Trophoblast cell (in vitro differentiated cells and primary cell): ENCODE measurements at regions not wholly inside any gene's neighbourhood (a gene's known extent, or its start where the extent isn't known, plus 50 kb on each side); places are given as distances from the start of the nearest gene placed in this dataset.

Source experiments
- DNase-seq, 2 donors: peaks; one replicate each; pipeline ENCODE4 v3.0.0-alpha.2; 2016
- H2AFZ ChIP-seq: 2 replicates; pipeline ENCODE4 v1.6.1; 2013; ENCODE audit warnings: low read length, moderate library complexity, mild to moderate bottlenecking; ENCODE audit not compliant: insufficient read depth, poor library complexity
- H2AK5ac ChIP-seq: 2 replicates; pipeline ENCODE4 v1.6.1; 2013; ENCODE audit warnings: mild to moderate bottlenecking, low read length
- H2BK120ac ChIP-seq: 2 replicates; pipeline ENCODE4 v1.6.1; 2013; ENCODE audit warnings: low read length, mild to moderate bottlenecking, moderate library complexity; ENCODE audit not compliant: insufficient read depth, poor library complexity
- H2BK12ac ChIP-seq: 2 replicates; pipeline ENCODE4 v1.6.1; 2013; ENCODE audit warnings: mild to moderate bottlenecking, low read length, moderate library complexity
- H2BK5ac ChIP-seq: 2 replicates; pipeline ENCODE4 v1.6.1; 2013; ENCODE audit warnings: low read length, low read depth, moderate library complexity, mild to moderate bottlenecking; ENCODE audit not compliant: poor library complexity
- H3K14ac ChIP-seq: 2 replicates; pipeline ENCODE4 v1.6.1; 2013; ENCODE audit warnings: mild to moderate bottlenecking, low read length
- H3K18ac ChIP-seq: 2 replicates; pipeline ENCODE4 v1.6.1; 2013; ENCODE audit warnings: mild to moderate bottlenecking, low read length
- H3K23ac ChIP-seq: 2 replicates; pipeline ENCODE4 v1.6.1; 2013; ENCODE audit warnings: low read length
- H3K27ac ChIP-seq: 2 replicates; pipeline ENCODE4 v1.5.1; 2013; ENCODE audit warnings: low read depth, mild to moderate bottlenecking, inconsistent platforms, low read length, moderate library complexity
- H3K27me3 ChIP-seq: 2 replicates; pipeline ENCODE4 v1.6.1; 2013; ENCODE audit warnings: inconsistent platforms, mild to moderate bottlenecking, low read length, moderate library complexity; ENCODE audit not compliant: insufficient read depth
- H3K36me3 ChIP-seq, 2 experiments: 1 replicate in 1 of 2; 2 replicates in 1 of 2; pipeline ENCODE4 v1.6.1; 2013; ENCODE audit warnings: low read length in 2 of 2, mild to moderate bottlenecking in 2 of 2, moderate library complexity in 1 of 2; ENCODE audit not compliant: insufficient read depth in 2 of 2, control insufficient read depth in 1 of 2
- H3K4ac ChIP-seq: 2 replicates; pipeline ENCODE4 v1.6.1; 2013; ENCODE audit warnings: low read depth, mild to moderate bottlenecking, low read length, moderate library complexity
- H3K4me1 ChIP-seq, 2 experiments: 1 replicate in 1 of 2; 2 replicates in 1 of 2; pipeline ENCODE4 v1.6.1; 2013; ENCODE audit warnings: low read length in 2 of 2, mild to moderate bottlenecking in 2 of 2, moderate library complexity in 1 of 2; ENCODE audit not compliant: insufficient read depth in 2 of 2, control insufficient read depth in 1 of 2
- H3K4me2 ChIP-seq: 2 replicates; pipeline ENCODE4 v1.6.1; 2013; ENCODE audit warnings: inconsistent platforms, mild to moderate bottlenecking, low read length, moderate library complexity
- H3K4me3 ChIP-seq: 2 replicates; pipeline ENCODE4 v1.5.1; 2013; ENCODE audit warnings: mild to moderate bottlenecking, low read depth, low read length, inconsistent platforms
- H3K79me1 ChIP-seq: one replicate; pipeline ENCODE4 v1.6.1; 2013; ENCODE audit warnings: low read length
- H3K79me2 ChIP-seq: 2 replicates; pipeline ENCODE4 v1.6.1; 2013; ENCODE audit warnings: low read length, mild to moderate bottlenecking; ENCODE audit not compliant: control insufficient read depth, insufficient read depth, poor library complexity
- H3K9ac ChIP-seq: 2 replicates; pipeline ENCODE4 v1.6.1; 2013; ENCODE audit warnings: mild to moderate bottlenecking, low read length
- H3K9me3 ChIP-seq: 2 replicates; pipeline ENCODE4 v1.6.1; 2013; ENCODE audit warnings: low read depth, mild to moderate bottlenecking, control low read depth, inconsistent platforms, low read length; ENCODE audit not compliant: insufficient read depth
- H4K12ac ChIP-seq: 2 replicates; pipeline ENCODE4 v1.6.1; 2013; ENCODE audit warnings: low read depth, mild to moderate bottlenecking, low read length, moderate library complexity
- H4K8ac ChIP-seq: 2 replicates; pipeline ENCODE4 v1.6.1; 2013; ENCODE audit warnings: low read depth, mild to moderate bottlenecking, low read length, moderate library complexity
- H4K91ac ChIP-seq: one replicate; pipeline ENCODE4 v1.6.1; 2013; ENCODE audit warnings: low read depth, mild to moderate bottlenecking, low read length, moderate library complexity
- whole genome bisulfite sequencing: extraction: QIAGEN DNeasy Blood & Tissue Kit; methylation state at CpG from one replicate; pipeline ENCODE4 v1.1.7; 2013; ENCODE audit warnings: missing lambda C conversion rate; ENCODE audit not compliant: insufficient read length, insufficient coverage; ENCODE audit errors: extremely low coverage; 5-methylcytosine and 5-hydroxymethylcytosine counted together

DNA sequence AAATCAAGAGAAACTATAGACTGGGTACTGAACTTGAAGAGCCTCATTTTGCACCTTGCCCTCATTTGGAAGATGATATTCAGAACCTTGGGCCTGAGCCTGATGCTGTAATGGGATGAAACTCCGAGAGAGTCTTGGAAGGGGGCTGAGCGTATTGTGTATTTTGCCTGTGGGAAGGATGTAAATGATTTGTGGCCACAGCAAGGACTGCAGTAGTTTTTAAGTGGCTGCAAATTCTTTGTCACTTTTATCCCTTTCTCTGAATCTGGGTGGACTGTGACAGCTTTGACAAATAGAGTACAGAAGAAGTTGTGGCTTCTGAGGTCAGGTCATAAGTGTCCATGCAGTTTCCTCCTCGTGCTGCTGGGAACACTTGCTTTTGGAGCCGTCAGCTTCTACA lies 221.2 kb downstream of the ADRA2A start:
- no peaks in the 10 kb centered on the region for H3K27me3 ChIP-seq
- H3K4me3 ChIP-seq: no peak overlapping the region
- peaks cover 0 to 2% of the 10 kb centered on the region in 2 experiments for H3K36me3 ChIP-seq
- no peak overlapping the region for H3K4me2 ChIP-seq
- no peak overlapping the region for H3K14ac ChIP-seq
- no peak overlapping the region for H4K12ac ChIP-seq
- H2BK5ac ChIP-seq: no peak overlapping the region
- H2BK12ac ChIP-seq: peak overlapping the region; percentile 5
- H3K4ac ChIP-seq: no peak overlapping the region
- H3K9ac ChIP-seq: no peak overlapping the region
- no peak overlapping the region for H3K18ac ChIP-seq
- no peaks in the 10 kb centered on the region for H3K79me2 ChIP-seq
- no peak overlapping the region for H2AK5ac ChIP-seq
- peak overlapping the region; percentile 77 for H3K27ac ChIP-seq
- no peak overlapping the region for H2AFZ ChIP-seq
- no peak for DNase-seq
- no peak overlapping the region for H2BK120ac ChIP-seq
- peaks cover 2% of the 10 kb centered on the region for H3K79me1 ChIP-seq
- WGBS: no CpG with 5 or more reads among the region's 4 CpGs
- no peak overlapping the region for H4K91ac ChIP-seq
- H3K23ac ChIP-seq: no peak overlapping the region
- peaks cover 1% of the 10 kb centered on the region for H3K9me3 ChIP-seq
- H4K8ac ChIP-seq: no peak overlapping the region
- peaks cover 6 to 11% of the 10 kb centered on the region in 2 experiments for H3K4me1 ChIP-seq

DNA sequence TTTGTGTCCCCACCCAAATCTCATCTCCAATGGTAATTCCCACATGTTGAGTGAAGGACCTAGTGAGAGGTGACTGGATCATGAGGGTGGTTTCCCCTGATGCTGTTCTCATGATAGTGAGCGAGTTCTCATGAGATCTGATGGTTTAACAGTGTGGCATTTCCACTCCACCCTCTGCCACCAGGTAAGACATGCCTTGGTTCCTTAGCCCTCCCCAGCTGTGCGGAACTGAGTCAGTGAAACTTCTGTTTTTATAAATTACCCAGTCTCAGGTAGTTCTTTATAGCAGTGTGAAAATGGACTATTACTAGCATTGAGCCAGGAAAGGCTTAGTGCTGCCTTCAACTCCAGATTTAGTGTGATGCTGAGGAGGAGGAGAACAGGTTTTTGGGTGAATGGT lies 222.2 kb downstream of the ADRA2A start:
- H3K9me3 ChIP-seq: peaks cover 1% of the 10 kb centered on the region
- H2BK120ac ChIP-seq: no peak overlapping the region
- H4K91ac ChIP-seq: no peak overlapping the region
- no peak overlapping the region for H3K9ac ChIP-seq
- H3K18ac ChIP-seq: no peak overlapping the region
- H3K14ac ChIP-seq: no peak overlapping the region
- H3K79me1 ChIP-seq: peaks cover 2% of the 10 kb centered on the region
- H3K79me2 ChIP-seq: no peaks in the 10 kb centered on the region
- H3K36me3 ChIP-seq: peaks cover 0 to 2% of the 10 kb centered on the region in 2 experiments
- no peak overlapping the region for H3K27ac ChIP-seq
- no peak overlapping the region for H2BK5ac ChIP-seq
- H2BK12ac ChIP-seq: peak overlapping the region; percentile 35
- H2AK5ac ChIP-seq: no peak overlapping the region
- H4K8ac ChIP-seq: no peak overlapping the region
- H4K12ac ChIP-seq: no peak overlapping the region
- no peak overlapping the region for H3K4ac ChIP-seq
- no peaks in the 10 kb centered on the region for H3K27me3 ChIP-seq
- no peak for DNase-seq
- no CpG with 5 or more reads among the region's 2 CpGs for WGBS
- no peak overlapping the region for H3K23ac ChIP-seq
- no peak overlapping the region for H3K4me3 ChIP-seq
- H3K4me1 ChIP-seq: peaks cover 6 to 13% of the 10 kb centered on the region in 2 experiments
- no peak overlapping the region for H2AFZ ChIP-seq
- no peak overlapping the region for H3K4me2 ChIP-seq

DNA sequence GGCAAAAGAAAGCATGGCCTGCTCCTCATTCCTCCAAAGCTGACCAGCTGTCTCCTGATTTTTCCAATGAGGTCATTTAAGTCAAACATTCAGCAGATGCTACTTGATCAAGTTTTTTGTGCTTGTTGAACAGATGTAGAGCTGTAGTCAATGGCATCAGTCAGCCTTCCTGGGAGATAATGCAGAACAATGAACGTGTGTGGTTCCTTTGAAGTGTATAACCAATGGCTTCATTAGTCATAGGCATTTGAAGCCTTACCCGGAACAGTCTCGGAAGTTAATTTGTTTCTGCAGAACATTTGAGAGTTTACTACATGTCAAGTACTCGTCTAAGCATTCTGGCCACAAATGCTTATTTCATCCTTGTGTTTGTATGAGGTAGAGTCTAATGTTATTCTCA lies 227.1 kb downstream of the ADRA2A start:
- Histone ChIP-seq H3K4me1 (peaks cover 0 to 2% of the 10 kb centered on the region in 2 experiments), H2AFZ (no peak overlapping the region), H2BK120ac (no peak overlapping the region), H3K79me2 (no peaks in the 10 kb centered on the region), H3K14ac (no peak overlapping the region), H3K23ac (no peak overlapping the region), H3K4me2 (no peak overlapping the region), H3K36me3 (peaks cover 0 to 2% of the 10 kb centered on the region in 2 experiments), H3K27ac (no peak overlapping the region), H3K4ac (no peak overlapping the region), H3K18ac (no peak overlapping the region), H3K4me3 (no peak overlapping the region), H3K9me3 (peaks cover 1% of the 10 kb centered on the region), H4K12ac (no peak overlapping the region), H2AK5ac (no peak overlapping the region), H2BK12ac (no peak overlapping the region), H3K9ac (no peak overlapping the region), H3K27me3 (no peaks in the 10 kb centered on the region), H4K8ac (no peak overlapping the region), H2BK5ac (no peak overlapping the region), H3K79me1 (no peaks in the 10 kb centered on the region), H4K91ac (no peak overlapping the region)
- no peak for DNase-seq
- no CpG with 5 or more reads among the region's 4 CpGs for WGBS

DNA sequence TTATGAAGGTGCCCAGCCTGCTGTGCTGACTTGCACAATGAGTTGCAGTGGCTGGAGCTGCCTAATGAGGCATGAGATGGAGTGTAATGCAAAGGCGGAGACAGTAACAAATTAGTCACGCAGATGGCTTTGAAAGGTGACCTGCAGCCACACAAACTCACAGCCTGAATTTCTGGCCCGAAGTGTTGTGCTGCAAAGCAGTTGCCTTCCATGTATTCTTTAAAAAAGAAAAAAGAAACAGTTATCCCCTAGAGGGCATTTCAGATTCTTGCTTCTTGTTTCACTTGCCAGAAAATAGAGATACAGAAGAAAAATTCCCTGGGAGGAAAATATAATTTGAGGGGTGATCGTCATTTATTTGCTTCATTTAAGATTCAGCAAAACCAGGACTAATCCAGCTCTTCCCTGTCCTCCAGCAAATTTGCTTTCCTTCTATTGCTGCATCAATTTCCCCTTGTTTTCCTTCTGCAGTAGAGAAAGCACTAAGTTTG lies 239.9 kb downstream of the ADRA2A start:
- no peak overlapping the region for H3K4ac ChIP-seq
- no peaks in the 10 kb centered on the region for H3K79me2 ChIP-seq
- no peak overlapping the region for H2BK12ac ChIP-seq
- no peak for DNase-seq
- H3K4me3 ChIP-seq: no peak overlapping the region
- no peak overlapping the region for H2AK5ac ChIP-seq
- no peak overlapping the region for H3K14ac ChIP-seq
- no peaks in the 10 kb centered on the region for H3K9me3 ChIP-seq
- no peaks in the 10 kb centered on the region for H3K27me3 ChIP-seq
- no peak overlapping the region for H3K9ac ChIP-seq
- H4K12ac ChIP-seq: no peak overlapping the region
- no peak overlapping the region for H2BK120ac ChIP-seq
- no peak overlapping the region for H3K23ac ChIP-seq
- no peak overlapping the region for H3K27ac ChIP-seq
- no CpG with 5 or more reads among the region's 4 CpGs for WGBS
- H4K8ac ChIP-seq: no peak overlapping the region
- H3K18ac ChIP-seq: no peak overlapping the region
- H3K36me3 ChIP-seq: no peaks in the 10 kb centered on the region
- no peaks in the 10 kb centered on the region for H3K79me1 ChIP-seq
- no peak overlapping the region for H2BK5ac ChIP-seq
- H4K91ac ChIP-seq: no peak overlapping the region
- H3K4me2 ChIP-seq: no peak overlapping the region
- no peaks in the 10 kb centered on the region for H3K4me1 ChIP-seq
- no peak overlapping the region for H2AFZ ChIP-seq
